ENCODE measurements at regions not wholly inside any gene's neighbourhood (a gene's known extent, or its start where the extent isn't known, plus 50 kb on each side); places are given as distances from the start of the nearest gene placed in this dataset.

DNA sequence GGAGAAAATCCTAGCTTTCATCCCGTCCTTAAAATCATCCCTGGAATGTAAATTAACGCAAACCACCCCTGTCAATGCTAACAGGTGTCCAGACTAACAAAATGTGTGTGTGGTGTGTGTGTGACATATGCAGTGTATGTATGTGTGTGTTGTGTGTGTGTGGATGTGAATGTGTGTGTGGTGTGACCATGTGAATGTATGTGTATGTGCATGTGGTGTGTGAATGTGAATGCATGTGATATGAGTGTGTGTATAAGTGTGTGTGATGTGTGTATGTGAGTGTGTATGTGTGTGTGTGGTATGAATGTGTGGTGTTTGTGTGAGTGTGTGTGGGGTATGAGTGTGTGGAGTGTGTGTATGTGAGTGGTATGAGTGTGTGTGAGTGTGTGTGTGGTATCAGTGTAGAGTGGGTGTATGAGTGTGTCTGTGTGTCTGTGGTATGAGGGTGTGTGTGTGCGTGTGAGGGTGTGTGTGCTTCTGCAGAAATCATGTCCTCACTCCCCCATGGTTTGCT lies 190.8 kb downstream of the TEX29 start:
- TF ChIP-seq, protein P1, sequence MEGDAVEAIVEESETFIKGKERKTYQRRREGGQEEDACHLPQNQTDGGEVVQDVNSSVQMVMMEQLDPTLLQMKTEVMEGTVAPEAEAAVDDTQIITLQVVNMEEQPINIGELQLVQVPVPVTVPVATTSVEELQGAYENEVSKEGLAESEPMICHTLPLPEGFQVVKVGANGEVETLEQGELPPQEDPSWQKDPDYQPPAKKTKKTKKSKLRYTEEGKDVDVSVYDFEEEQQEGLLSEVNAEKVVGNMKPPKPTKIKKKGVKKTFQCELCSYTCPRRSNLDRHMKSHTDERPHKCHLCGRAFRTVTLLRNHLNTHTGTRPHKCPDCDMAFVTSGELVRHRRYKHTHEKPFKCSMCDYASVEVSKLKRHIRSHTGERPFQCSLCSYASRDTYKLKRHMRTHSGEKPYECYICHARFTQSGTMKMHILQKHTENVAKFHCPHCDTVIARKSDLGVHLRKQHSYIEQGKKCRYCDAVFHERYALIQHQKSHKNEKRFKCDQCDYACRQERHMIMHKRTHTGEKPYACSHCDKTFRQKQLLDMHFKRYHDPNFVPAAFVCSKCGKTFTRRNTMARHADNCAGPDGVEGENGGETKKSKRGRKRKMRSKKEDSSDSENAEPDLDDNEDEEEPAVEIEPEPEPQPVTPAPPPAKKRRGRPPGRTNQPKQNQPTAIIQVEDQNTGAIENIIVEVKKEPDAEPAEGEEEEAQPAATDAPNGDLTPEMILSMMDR (IDR thresholded peaks at IDR 0.05) = no peak
- TF ChIP-seq EP300 (IDR thresholded peaks at IDR 0.05) (no peak), POLR2A (IDR thresholded peaks at IDR 0.05) (no peak)

Measured in sigmoid colon (tissue), 4 donors.